Forelimb muscle (tissue), 1 donor: ENCODE measurements at regions not wholly inside any gene's neighbourhood (a gene's known extent, or its start where the extent isn't known, plus 50 kb on each side); places are given as distances from the start of the nearest gene placed in this dataset.

ENCODE experiments used
- DNase-seq: peaks from one replicate; pipeline ENCODE4 v3.0.0-alpha.2; 2013; ENCODE audit warnings: low read depth

GRCh38 chr10:117927332-117927731 lies 119.4 kb downstream of the RAB11FIP2 start:
- DNase-seq: no peak

- no peak for DNase-seq
Measured at GRCh38 chr10:117927871-117928270, 118.9 kb downstream of the RAB11FIP2 start.

GRCh38 chr10:117928281-117928680 lies 118.5 kb downstream of the RAB11FIP2 start:
- no peak for DNase-seq

GRCh38 chr10:117928741-117929140 lies 118.0 kb downstream of the RAB11FIP2 start:
- DNase-seq: peak; percentile 24

- no peak for DNase-seq
Measured at GRCh38 chr10:117929327-117930067, 117.2 kb downstream of the RAB11FIP2 start.

GRCh38 chr10:117931078-117931477 lies 115.7 kb downstream of the RAB11FIP2 start:
- no peak for DNase-seq

- no peak for DNase-seq
Measured at GRCh38 chr10:117933036-117933435, 113.7 kb downstream of the RAB11FIP2 start.

GRCh38 chr10:117934477-117934876 lies 112.3 kb downstream of the RAB11FIP2 start:
- DNase-seq: no peak

- peak; percentile 77 for DNase-seq
Measured at GRCh38 chr10:117936141-117936540, 110.6 kb downstream of the RAB11FIP2 start.

GRCh38 chr10:117936566-117936965 lies 110.2 kb downstream of the RAB11FIP2 start:
- DNase-seq: peak; percentile 71

- DNase-seq: peak; percentile 29
Measured at GRCh38 chr10:117936976-117937375, 109.8 kb downstream of the RAB11FIP2 start.

- no peak for DNase-seq
Measured at GRCh38 chr10:117938104-117938503, 108.6 kb downstream of the RAB11FIP2 start.

GRCh38 chr10:117942226-117942625 lies 104.5 kb downstream of the RAB11FIP2 start:
- no peak for DNase-seq

- no peak for DNase-seq
Measured at GRCh38 chr10:117944676-117945447, 101.9 kb downstream of the RAB11FIP2 start.

GRCh38 chr10:117945651-117946050 lies 101.1 kb downstream of the RAB11FIP2 start:
- no peak for DNase-seq

- DNase-seq: no peak
Measured at GRCh38 chr10:117946525-117947070, 100.1 kb downstream of the RAB11FIP2 start.

GRCh38 chr10:117948493-117948892 lies 98.2 kb downstream of the RAB11FIP2 start:
- DNase-seq: no peak

GRCh38 chr10:117950408-117950807 lies 96.3 kb downstream of the RAB11FIP2 start:
- DNase-seq: no peak
